GM19397 (cell line): ENCODE measurements at regions not wholly inside any gene's neighbourhood (a gene's known extent, or its start where the extent isn't known, plus 50 kb on each side); places are given as distances from the start of the nearest gene placed in this dataset.

ENCODE experiments used
- ATAC-seq: cut with Tn5 transposase; IDR thresholded peaks from one replicate; pipeline ENCODE4 v1.9.1; 2021; ENCODE audit warnings: mild to moderate bottlenecking, moderate library complexity; ENCODE audit not compliant: unreplicated experiment

- ATAC-seq = no peak
Measured at GRCh38 chr6:166776571-166776970, 149.5 kb upstream of the RPS6KA2 start.

- no peak for ATAC-seq
Measured at GRCh38 chr6:166775923-166776220, 148.8 kb upstream of the RPS6KA2 start.

DNA sequence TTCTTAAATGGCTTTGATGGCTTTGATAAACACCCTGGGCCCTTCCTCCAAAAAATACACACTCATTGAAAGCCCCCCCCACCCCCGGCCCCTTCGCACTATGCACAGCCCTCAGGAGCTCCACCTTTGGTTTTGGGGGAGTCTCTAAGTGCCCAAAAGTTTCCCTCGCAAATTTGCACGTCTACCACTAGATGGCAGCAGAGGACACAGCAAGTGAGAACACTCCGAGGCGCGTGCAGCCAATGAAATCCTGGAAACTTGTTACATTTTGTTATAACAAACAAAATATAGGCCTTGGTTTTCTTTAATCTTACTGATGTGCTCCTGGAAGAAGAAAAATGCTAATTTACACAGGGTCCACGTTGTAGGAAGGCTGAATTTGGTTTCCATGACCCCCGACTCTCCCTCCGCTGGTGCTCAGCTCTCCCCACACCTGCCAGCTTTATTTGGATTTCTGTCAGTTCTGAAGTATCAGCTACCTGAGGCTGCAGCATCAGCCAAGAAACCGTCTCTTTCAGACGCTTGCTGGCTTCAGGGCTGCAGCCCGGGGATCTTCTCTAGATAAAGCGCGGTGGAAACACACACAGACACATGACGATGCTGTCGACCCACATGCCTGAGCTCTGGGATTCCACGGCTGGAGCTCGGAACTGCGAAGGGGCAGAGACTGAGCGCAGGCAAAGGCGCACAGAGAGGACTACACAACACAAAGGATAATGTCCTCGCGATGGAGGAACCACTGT lies 148.3 kb upstream of the RPS6KA2 start:
- ATAC-seq = no peak

DNA sequence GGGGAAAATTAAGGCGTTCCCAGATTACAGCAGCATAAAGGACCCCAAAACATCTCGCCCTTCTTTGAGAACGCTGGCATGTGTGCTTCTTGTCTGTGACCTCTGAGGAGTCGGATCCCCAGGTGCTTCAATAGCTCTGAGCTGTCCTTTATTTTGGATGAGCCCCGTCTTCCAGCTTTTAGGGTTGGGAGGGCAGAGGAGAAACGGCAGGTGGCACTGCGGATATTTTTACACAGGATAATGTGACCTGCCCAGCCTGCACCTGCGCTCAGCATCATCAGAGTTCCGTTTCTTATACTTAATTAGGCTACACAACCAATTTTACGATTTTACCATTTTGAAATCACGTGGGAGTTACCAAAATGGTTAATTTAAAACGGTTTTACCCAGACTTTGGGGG lies 147.7 kb upstream of the RPS6KA2 start:
- no peak for ATAC-seq

- ATAC-seq = no peak
Measured at GRCh38 chr6:166774292-166774691, 147.2 kb upstream of the RPS6KA2 start.

DNA sequence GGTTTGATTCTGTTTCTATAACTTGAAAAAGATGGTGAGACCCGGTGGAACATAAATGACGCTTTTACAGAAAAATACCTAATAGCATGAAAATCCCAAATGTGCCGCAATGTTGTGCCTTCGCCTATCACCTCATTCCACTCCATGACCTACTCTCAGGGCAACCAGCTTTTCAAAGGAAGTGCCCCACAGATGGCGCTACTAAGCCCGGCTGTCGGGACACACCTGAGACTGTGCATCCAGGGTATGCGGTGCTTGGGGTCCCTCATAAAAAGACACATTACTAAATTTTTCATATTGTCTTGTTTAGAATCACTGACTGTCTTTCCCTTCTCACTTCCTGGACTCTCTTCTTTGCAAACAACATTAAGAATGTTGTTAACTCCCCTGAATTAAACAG lies 145.5 kb upstream of the RPS6KA2 start:
- ATAC-seq = no peak

DNA sequence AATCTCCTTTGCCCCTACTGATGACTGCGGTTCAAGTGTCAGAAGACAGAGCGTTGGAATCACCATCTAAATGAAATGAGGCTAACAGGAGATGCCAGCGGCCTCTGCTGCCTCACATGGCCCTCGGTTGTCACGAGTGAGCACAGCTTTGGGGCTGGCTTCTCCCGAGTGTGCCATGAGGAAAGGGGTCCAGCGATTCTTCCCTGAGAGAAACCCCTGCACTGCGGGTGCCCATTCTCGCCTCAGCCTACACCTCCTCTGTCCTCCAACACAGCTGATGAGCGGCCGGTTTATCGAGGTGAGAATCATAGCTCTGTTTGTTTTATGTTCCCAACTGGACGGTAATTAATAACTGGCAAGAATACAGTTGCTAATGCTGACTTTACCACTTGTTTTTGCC lies 144.7 kb upstream of the RPS6KA2 start:
- ATAC-seq = no peak

DNA sequence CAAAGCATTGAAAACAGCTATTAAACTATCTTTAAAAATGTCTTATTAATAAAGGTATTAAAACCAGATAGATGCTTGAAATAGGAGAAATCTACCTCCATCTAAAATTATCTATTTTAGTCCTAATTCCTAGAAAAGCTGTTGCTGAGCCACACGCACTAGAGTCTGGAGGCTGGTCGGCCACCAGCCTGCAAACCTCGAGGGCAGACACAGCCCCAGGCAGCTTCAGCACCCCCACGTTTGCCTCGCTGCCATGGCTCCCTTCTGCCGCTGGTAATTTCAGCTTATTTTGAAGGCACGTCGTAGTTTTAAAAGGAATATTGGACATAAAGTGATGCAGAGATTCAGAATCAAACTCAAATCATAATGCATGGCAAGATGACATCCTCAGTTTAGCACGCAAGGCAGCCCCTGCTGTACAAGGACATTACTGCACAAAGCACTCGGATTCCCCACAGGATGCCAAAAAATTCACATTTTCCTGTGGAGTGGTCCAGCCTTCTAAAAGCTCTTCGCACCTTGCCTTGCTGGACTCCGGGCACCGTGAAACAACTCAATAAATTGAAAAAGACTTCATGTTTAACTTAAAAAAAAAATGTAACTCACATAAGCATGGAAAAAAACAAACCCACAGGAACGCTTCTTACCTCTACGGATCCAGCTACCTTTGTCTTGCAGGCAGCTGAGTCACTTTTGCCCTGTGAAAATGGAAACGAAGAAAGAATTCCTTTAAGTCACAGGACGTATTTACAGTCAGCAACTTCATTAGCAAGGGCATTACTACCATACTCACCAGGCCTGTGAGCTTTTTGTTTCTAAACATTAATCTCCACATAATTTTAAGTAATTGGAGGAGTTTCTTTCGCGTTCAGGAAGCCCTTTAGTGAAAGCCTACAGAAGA lies 143.4 kb upstream of the RPS6KA2 start:
- ATAC-seq = no peak

- no peak for ATAC-seq
Measured at GRCh38 chr6:166769648-166770047, 142.6 kb upstream of the RPS6KA2 start.

DNA sequence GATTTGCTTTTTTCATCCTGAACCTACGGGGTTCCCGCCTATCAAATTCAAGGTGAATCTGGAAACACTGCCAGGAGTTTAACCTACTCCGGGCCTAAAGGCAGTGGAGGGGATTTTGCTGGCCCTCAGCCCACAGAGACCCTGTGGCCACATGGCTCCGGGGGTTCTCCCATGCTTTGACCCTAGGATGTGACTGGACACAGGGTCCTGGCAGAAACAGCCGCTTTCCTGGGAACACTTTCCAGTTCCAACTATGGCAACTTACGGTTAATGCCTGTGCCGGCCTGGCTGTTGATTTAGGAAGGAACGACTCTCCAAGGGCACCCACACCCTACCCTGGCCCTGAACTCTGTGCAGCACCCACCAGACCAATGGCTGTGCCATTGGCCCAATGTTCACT lies 141.7 kb upstream of the RPS6KA2 start:
- no peak for ATAC-seq

- no peak for ATAC-seq
Measured at GRCh38 chr6:166767230-166767629, 140.2 kb upstream of the RPS6KA2 start.

- ATAC-seq = no peak
Measured at GRCh38 chr6:166766769-166767168, 139.7 kb upstream of the RPS6KA2 start.

GRCh38 chr6:166765234-166765541 lies 138.1 kb upstream of the RPS6KA2 start:
- no peak for ATAC-seq

- no peak for ATAC-seq
Measured at GRCh38 chr6:166764473-166765233, 137.6 kb upstream of the RPS6KA2 start.

DNA sequence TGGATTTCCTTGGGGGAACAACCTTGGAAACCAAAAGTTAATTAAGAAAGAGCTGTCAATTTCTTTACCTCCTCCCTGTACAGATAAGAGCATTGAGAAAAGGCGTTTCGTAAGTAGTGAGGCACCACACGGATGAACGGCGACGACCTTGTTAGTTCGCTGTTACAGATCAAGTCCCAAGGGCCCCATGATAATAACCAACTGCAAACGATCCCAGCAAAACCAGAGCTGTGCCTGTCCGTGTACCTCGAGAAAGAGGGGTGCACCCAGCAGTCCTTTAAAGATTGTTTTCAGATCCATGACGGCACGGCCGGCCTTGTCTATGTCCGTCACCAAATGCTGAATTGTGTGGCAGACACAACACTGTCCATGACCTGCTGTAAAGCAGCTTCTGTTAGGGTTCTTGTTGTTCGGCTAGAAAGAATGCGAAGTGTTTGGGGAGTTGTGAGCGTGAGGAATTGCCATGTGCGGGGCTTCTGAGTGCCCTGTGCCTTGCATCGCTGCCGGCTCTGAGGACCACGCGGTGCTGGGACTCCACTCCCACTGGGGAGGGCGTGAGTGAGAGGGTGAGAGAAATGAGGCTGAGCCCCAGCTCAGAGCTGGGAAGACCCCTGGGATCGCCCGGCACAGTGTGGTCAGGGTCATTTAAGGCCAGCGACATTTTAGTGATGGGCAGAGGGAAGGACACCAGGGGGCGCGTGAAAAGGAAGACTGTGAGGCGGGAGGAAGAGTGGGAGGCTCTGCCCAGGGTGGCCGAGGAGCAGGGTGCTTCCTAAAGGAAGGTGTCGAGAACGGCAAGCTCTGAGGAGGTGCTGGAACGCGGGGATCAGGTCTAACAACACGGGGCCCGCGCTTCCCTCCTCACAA lies 136.8 kb upstream of the RPS6KA2 start:
- no peak for ATAC-seq

DNA sequence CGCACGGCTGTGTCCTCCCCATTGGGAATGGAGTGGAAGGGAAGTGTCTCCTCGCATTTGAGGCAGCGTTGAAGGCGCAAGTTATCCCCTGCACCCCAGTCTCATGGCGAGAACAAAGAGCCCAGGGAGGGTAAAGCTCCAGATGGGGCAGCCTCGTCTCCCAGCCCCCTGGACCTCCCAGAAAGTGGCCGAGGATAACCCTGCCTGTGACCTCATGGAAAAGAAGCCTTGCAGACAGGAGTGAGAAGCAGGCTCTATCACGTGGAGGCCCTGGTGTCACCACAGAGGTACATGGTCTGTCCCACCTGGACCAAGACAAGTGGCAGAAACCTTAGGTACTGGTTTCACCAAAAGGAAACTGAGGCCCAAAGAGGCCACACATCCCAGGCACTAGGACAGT lies 134.8 kb upstream of the RPS6KA2 start:
- no peak for ATAC-seq

- no peak for ATAC-seq
Measured at GRCh38 chr6:166760288-166760687, 133.2 kb upstream of the RPS6KA2 start.

GRCh38 chr6:166758136-166758704 lies 131.2 kb upstream of the RPS6KA2 start:
- ATAC-seq = no peak

DNA sequence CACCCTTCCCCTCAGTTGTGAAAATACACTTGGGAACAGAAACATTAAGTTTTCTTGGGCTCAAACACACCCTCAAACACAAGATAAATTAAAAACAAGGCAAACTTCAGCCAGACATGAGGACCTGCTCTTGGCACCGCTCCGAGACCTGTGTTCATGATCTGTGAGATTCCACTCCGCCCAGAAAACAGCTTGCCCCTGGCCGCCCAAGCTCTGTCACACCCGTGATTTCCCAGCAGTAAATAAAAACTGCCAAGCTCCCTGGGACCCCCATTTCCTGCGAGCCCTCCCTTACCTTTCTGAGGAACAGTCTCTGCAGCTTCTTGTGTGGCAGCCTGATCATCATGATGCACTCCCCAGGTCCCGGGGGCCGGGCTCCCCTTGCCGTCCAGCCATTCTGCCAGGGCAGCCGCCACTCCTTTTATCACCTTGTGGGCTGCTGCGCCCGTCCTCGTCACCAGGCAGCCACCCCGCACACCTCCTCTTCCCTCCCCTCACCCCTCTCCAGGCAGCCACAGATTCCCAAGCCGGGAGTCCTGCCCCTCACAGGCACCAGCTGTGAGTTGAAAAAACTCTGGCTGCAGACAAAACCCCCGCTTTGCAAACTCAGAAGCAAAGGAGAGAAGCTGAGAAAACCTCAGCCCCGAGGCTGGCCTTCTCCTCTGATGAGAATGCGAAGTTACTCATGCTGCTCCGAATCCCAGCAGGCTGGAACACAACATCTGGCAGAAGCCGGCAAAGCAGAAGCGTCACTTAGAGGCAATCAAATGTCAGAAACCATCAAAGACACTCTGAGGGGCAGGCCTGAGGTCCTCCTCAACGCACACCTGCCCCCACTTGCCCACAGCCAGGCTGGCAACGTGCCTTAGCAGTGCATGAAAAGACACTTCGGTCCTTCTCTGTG lies 130.4 kb upstream of the RPS6KA2 start:
- no peak for ATAC-seq
